ENCODE measurements at regions not wholly inside any gene's neighbourhood (a gene's known extent, or its start where the extent isn't known, plus 50 kb on each side); places are given as distances from the start of the nearest gene placed in this dataset.

GRCh38 chr12:90020014-90020413 lies 311.4 kb upstream of the ATP2B1 start:
- TF ChIP-seq, protein P1, sequence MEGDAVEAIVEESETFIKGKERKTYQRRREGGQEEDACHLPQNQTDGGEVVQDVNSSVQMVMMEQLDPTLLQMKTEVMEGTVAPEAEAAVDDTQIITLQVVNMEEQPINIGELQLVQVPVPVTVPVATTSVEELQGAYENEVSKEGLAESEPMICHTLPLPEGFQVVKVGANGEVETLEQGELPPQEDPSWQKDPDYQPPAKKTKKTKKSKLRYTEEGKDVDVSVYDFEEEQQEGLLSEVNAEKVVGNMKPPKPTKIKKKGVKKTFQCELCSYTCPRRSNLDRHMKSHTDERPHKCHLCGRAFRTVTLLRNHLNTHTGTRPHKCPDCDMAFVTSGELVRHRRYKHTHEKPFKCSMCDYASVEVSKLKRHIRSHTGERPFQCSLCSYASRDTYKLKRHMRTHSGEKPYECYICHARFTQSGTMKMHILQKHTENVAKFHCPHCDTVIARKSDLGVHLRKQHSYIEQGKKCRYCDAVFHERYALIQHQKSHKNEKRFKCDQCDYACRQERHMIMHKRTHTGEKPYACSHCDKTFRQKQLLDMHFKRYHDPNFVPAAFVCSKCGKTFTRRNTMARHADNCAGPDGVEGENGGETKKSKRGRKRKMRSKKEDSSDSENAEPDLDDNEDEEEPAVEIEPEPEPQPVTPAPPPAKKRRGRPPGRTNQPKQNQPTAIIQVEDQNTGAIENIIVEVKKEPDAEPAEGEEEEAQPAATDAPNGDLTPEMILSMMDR (IDR thresholded peaks at IDR 0.05), result no peak
- no peak for TF ChIP-seq POLR2A (IDR thresholded peaks at IDR 0.05)

Measured in vagina (tissue), 2 donors.